HepG2 (cell line): ENCODE measurements at regions not wholly inside any gene's neighbourhood (a gene's known extent, or its start where the extent isn't known, plus 50 kb on each side); places are given as distances from the start of the nearest gene placed in this dataset.

ENCODE experiments used
- ATF6 ChIP-seq: sonication (generic); formaldehyde crosslinking; conservative IDR thresholded peaks from 2 replicates; pipeline ENCODE4 v1.4.0; 2020; ENCODE audit warnings: missing genetic modification reagents
- DNMT1 ChIP-seq: sonication (generic); formaldehyde crosslinking; IDR thresholded peaks from 2 replicates; pipeline ENCODE4 v1.5.1; 2020; ENCODE audit warnings: mild to moderate bottlenecking, missing genetic modification reagents
- GABPB1 ChIP-seq: IDR thresholded peaks from 2 replicates; pipeline ENCODE4 v1.6.1; 2016; ENCODE audit warnings: mild to moderate bottlenecking, missing genetic modification reagents, moderate library complexity, missing compliant biosample characterization
- IRF1 ChIP-seq: sonication (generic); formaldehyde crosslinking; IDR thresholded peaks from 2 replicates; pipeline ENCODE4 v1.4.0; 2020; ENCODE audit warnings: low read depth, mild to moderate bottlenecking, missing genetic modification reagents
- JUNB ChIP-seq: sonication (generic); formaldehyde crosslinking; IDR thresholded peaks from 2 replicates; pipeline ENCODE4 v1.8.0; 2022; ENCODE audit warnings: missing genetic modification reagents, mild to moderate bottlenecking, borderline replicate concordance
- KDM5A ChIP-seq: fragments of 200-600 bp; sonication (generic); IDR thresholded peaks from 2 replicates; pipeline ENCODE4 v1.7.0; 2018; ENCODE audit warnings: antibody characterized with exemption, mild to moderate bottlenecking, low read length, borderline replicate concordance
- MAFF ChIP-seq: IDR thresholded peaks from 2 replicates; pipeline ENCODE4 v1.6.1; 2011; ENCODE audit warnings: low read depth, low read length, improper control_type of control experiment
- MED8 ChIP-seq: sonication (generic); formaldehyde crosslinking; IDR thresholded peaks from 2 replicates; pipeline ENCODE4 v1.8.1; 2023; ENCODE audit warnings: mild to moderate bottlenecking, missing genetic modification reagents; ENCODE audit not compliant: insufficient replicate concordance
- MIXL1 ChIP-seq: IDR thresholded peaks from 2 replicates; pipeline ENCODE4 v1.6.1; 2016
- MTF2 ChIP-seq: sonication (generic); formaldehyde crosslinking; IDR thresholded peaks from 2 replicates; pipeline ENCODE4 v1.5.0; 2020; ENCODE audit warnings: missing genetic modification reagents, borderline replicate concordance
- PREB ChIP-seq: sonication (generic); formaldehyde crosslinking; IDR thresholded peaks from 2 replicates; pipeline ENCODE4 v1.4.0; 2020; ENCODE audit warnings: missing genetic modification reagents
- SP4 ChIP-seq: sonication (generic); formaldehyde crosslinking; IDR thresholded peaks from 2 replicates; pipeline ENCODE4 v1.8.1; 2023; ENCODE audit warnings: mild to moderate bottlenecking, missing genetic modification reagents
- TAF15 ChIP-seq: fragments of 200-400 bp; formaldehyde crosslinking; IDR thresholded peaks from one replicate; pipeline ENCODE4 v1.6.1; 2018; ENCODE audit warnings: mild to moderate bottlenecking, low read depth, low read length; ENCODE audit not compliant: poor library complexity, severe bottlenecking
- TEAD2 ChIP-seq: sonication (generic); formaldehyde crosslinking; IDR thresholded peaks from 2 replicates; pipeline ENCODE4 v1.9.0; 2021; ENCODE audit warnings: missing genetic modification reagents
- ZBTB21 ChIP-seq: sonication (generic); formaldehyde crosslinking; IDR thresholded peaks from 2 replicates; pipeline ENCODE4 v1.4.0; 2020; ENCODE audit warnings: missing genetic modification reagents
- ZFX ChIP-seq: sonication (generic); formaldehyde crosslinking; IDR thresholded peaks from 2 replicates; pipeline ENCODE4 v1.4.0; 2020; ENCODE audit warnings: mild to moderate bottlenecking, low read depth, missing genetic modification reagents, moderate library complexity
- ZNF20 ChIP-seq: sonication (generic); formaldehyde crosslinking; IDR thresholded peaks from 2 replicates; pipeline ENCODE4 v1.4.0; 2020; ENCODE audit warnings: mild to moderate bottlenecking, moderate library complexity, missing genetic modification reagents
- ZNF281 ChIP-seq: sonication (generic); formaldehyde crosslinking; IDR thresholded peaks from 2 replicates; pipeline ENCODE4 v1.4.0; 2020; ENCODE audit warnings: missing genetic modification reagents, borderline replicate concordance
- ZNF30 ChIP-seq: sonication (generic); formaldehyde crosslinking; IDR thresholded peaks from 2 replicates; pipeline ENCODE4 v1.5.0; 2020; ENCODE audit warnings: mild to moderate bottlenecking, missing genetic modification reagents
- ZNF619 ChIP-seq: sonication (generic); formaldehyde crosslinking; IDR thresholded peaks from 2 replicates; pipeline ENCODE4 v1.4.0; 2020; ENCODE audit warnings: mild to moderate bottlenecking, missing genetic modification reagents
- ZSCAN9 ChIP-seq: IDR thresholded peaks from 2 replicates; pipeline ENCODE4 v1.6.1; 2016; ENCODE audit warnings: borderline replicate concordance
- TF ChIP-seq, protein P1 (sequence below): sonication (generic); formaldehyde crosslinking; IDR thresholded peaks from 2 replicates; pipeline ENCODE4 v1.4.0; 2020; ENCODE audit warnings: missing genetic modification reagents

DNA sequence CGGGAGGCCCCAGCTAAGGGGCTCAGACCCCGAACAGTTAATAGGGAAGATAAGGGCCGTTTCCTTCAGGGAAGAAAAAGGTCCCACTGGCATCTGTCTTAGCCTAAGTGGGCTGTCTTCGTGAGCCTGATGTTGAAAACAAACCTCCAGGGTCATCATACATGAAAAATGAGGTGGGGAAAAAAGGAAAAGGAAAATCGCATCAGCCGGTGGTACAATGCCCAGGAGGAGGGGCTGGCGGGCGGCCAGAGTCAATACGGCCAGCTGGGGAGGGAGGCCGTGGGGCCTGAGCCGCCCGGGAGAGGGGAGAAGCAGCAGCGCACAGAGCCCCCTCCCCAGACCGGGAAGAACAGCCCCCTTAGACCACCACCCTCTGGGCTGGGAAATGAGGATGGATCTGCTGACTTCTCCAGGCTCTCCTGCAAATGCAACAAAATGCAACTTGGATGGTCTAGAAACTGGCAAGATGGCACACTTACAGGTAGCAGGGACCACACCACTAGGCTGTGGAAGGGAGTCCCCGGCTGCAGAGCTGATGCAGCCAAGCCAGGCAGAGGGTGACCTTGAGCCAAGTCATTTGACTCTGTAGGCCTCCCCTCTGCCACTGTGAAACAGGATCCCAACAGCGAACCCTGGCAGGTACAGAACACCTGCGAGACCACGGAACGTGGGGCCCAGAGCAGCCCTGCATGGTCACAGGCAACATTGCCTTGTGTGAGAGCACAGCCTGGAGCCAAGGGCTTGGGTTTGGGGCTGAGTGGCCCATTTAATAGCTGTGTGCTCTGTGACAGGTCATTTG lies 448.5 kb downstream of the SOX9 start (continued):
- TF ChIP-seq, protein P1, sequence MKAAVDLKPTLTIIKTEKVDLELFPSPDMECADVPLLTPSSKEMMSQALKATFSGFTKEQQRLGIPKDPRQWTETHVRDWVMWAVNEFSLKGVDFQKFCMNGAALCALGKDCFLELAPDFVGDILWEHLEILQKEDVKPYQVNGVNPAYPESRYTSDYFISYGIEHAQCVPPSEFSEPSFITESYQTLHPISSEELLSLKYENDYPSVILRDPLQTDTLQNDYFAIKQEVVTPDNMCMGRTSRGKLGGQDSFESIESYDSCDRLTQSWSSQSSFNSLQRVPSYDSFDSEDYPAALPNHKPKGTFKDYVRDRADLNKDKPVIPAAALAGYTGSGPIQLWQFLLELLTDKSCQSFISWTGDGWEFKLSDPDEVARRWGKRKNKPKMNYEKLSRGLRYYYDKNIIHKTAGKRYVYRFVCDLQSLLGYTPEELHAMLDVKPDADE (CRISPR knock-in tag) = no peak
- no peak for TF ChIP-seq TAF15
- TF ChIP-seq ZNF281 (CRISPR knock-in tag) = no peak
- no peak for TF ChIP-seq ATF6 (CRISPR knock-in tag)
- no peak for TF ChIP-seq ZNF619
- TF ChIP-seq ZSCAN9 (CRISPR knock-in tag) = no peak; the same call in 1 of the 2 replicates
- no peak for TF ChIP-seq ZBTB21
- peak; percentile 68 for TF ChIP-seq ZFX (CRISPR knock-in tag)
- no peak for TF ChIP-seq IRF1 (CRISPR knock-in tag)
- peak; percentile 21; the same call in 1 of the 2 replicates for TF ChIP-seq GABPB1 (CRISPR knock-in tag)
- TF ChIP-seq MTF2 (CRISPR knock-in tag) = no peak
- TF ChIP-seq TEAD2 = no peak
- no peak for TF ChIP-seq PREB (CRISPR knock-in tag)
- TF ChIP-seq MIXL1 (CRISPR knock-in tag) = 0 out of 2 replicates have a peak, but pooled peaks have one; percentile 35
- no peak for TF ChIP-seq JUNB
- TF ChIP-seq DNMT1 = no peak
- no peak for TF ChIP-seq ZNF20 (CRISPR knock-in tag)
- TF ChIP-seq MAFF = no peak
- TF ChIP-seq KDM5A = no peak
- no peak for TF ChIP-seq MED8 (CRISPR knock-in tag)
- TF ChIP-seq SP4 = 0 out of 2 replicates have a peak, but pooled peaks have one; percentile 20
- no peak for TF ChIP-seq ZNF30 (CRISPR knock-in tag)
